NT2/D1 (cell line): ENCODE measurements at regions not wholly inside any gene's neighbourhood (a gene's known extent, or its start where the extent isn't known, plus 50 kb on each side); places are given as distances from the start of the nearest gene placed in this dataset.

Source experiments
- SUZ12 ChIP-seq: IDR thresholded peaks from 2 replicates; pipeline ENCODE4 v1.6.1; 2011; ENCODE audit not compliant: insufficient read length, insufficient read depth; ENCODE audit errors: extremely low read depth
- YY1 ChIP-seq: IDR thresholded peaks from 2 replicates; pipeline ENCODE4 v1.6.1; 2011; ENCODE audit not compliant: insufficient read length, insufficient read depth
- ZNF274 ChIP-seq: IDR thresholded peaks from 2 replicates; pipeline ENCODE4 v1.6.1; 2011; ENCODE audit warnings: mild to moderate bottlenecking, low read depth, low read length

DNA sequence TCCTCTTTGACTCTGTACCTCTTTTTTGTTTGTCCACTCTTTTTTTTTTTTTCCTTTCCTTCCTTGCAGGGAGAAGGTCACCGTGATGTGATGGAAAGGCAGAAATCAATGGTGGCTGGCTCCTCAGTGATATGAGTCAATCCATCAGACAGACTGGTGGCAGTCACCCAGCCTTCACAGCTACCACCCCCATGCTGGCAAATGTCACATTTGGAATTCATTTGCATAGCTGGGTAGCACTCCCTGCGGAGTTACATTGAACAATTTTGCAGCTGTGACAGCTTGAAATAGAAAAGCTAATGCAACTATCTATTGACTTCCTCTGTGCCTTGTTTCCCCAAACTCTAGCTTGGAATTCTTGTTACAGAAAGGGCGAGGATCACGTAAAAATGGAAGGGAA is 668.4 kb downstream of the C6orf118 start:
- TF ChIP-seq YY1: no peak
- TF ChIP-seq ZNF274: no peak
- no peak for TF ChIP-seq SUZ12
